SJSA1 (cell line): ENCODE measurements at regions not wholly inside any gene's neighbourhood (a gene's known extent, or its start where the extent isn't known, plus 50 kb on each side); places are given as distances from the start of the nearest gene placed in this dataset.

Experiments used
- DNase-seq, 2 experiments: peaks; one replicate each; pipeline ENCODE4 v3.0.0-alpha.2; 2015 to 2020; ENCODE audit warnings: low spot score in 2 of 2, low read depth in 1 of 2
- H3K27ac ChIP-seq: fragments of 250-450 bp; sonication (Bioruptor Pico); 2 replicates; pipeline ENCODE4 v1.5.1; 2020; ENCODE audit warnings: mild to moderate bottlenecking, moderate library complexity
- H3K27me3 ChIP-seq: fragments of 250-450 bp; sonication (Bioruptor Pico); replicated peaks from 2 replicates; pipeline ENCODE4 v1.5.1; 2020; ENCODE audit warnings: mild to moderate bottlenecking, moderate library complexity
- H3K36me3 ChIP-seq: fragments of 250-450 bp; sonication (Bioruptor Pico); 2 replicates; pipeline ENCODE4 v1.5.1; 2020; ENCODE audit warnings: mild to moderate bottlenecking
- H3K4me1 ChIP-seq: fragments of 250-450 bp; sonication (Bioruptor Pico); replicated peaks from 2 replicates; pipeline ENCODE4 v1.6.1; 2021; ENCODE audit warnings: mild to moderate bottlenecking
- H3K4me3 ChIP-seq: fragments of 250-450 bp; sonication (Bioruptor Pico); 2 replicates; pipeline ENCODE4 v1.5.1; 2020; ENCODE audit warnings: mild to moderate bottlenecking
- H3K9me3 ChIP-seq: fragments of 250-450 bp; sonication (Bioruptor Pico); replicated peaks from 2 replicates; pipeline ENCODE4 v1.5.1; 2020; ENCODE audit warnings: mild to moderate bottlenecking

DNA sequence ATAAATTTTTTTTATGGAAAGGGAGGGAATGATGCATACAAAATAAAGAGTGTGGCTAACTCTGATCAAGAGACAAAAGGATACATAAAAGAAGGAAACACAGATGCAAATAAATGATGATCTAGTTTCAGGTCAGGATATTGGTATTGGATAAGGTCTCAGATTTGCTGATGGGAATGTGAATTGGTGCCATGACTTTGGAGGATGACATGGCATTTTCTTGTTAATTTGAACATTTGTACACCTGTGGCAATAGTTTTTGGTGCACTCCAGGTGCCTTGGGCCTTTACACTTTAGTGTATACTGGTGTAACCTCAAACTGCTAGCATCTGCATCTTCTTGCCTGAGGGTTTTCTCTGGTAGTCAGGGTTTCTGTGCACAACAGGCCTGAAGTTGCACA lies 279.3 kb downstream of the TMEM121 start:
- Histone ChIP-seq H3K27me3 (no peaks in the 10 kb centered on the region), H3K27ac (no peak overlapping the region), H3K9me3 (no peaks in the 10 kb centered on the region; the same call in 1 of the 2 replicates), H3K36me3 (no peaks in the 10 kb centered on the region), H3K4me3 (no peak overlapping the region), H3K4me1 (no peaks in the 10 kb centered on the region)
- no peak for DNase-seq

DNA sequence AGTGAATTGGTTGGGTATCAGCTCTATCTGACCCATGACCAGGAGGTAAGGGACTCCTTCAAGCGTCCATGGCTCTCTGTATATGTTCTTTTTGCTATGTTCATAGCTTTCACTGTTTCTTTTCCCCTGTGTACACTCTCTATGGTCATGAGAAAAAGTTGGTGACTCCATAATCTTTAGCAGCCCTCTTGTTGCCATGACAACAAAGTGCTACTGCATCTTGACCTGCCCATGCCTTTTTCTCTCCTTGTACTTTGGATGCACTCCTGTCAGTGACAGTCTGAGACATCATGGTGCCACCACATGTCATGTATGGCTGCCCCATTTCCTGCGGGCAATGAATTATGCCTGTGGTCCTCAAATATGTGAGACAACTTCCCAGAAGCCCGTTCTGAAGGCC lies 280.2 kb downstream of the TMEM121 start:
- Histone ChIP-seq H3K36me3 (no peaks in the 10 kb centered on the region), H3K27me3 (no peaks in the 10 kb centered on the region), H3K9me3 (no peaks in the 10 kb centered on the region; the same call in 1 of the 2 replicates), H3K4me1 (no peaks in the 10 kb centered on the region), H3K27ac (no peak overlapping the region), H3K4me3 (no peak overlapping the region)
- no peak for DNase-seq

DNA sequence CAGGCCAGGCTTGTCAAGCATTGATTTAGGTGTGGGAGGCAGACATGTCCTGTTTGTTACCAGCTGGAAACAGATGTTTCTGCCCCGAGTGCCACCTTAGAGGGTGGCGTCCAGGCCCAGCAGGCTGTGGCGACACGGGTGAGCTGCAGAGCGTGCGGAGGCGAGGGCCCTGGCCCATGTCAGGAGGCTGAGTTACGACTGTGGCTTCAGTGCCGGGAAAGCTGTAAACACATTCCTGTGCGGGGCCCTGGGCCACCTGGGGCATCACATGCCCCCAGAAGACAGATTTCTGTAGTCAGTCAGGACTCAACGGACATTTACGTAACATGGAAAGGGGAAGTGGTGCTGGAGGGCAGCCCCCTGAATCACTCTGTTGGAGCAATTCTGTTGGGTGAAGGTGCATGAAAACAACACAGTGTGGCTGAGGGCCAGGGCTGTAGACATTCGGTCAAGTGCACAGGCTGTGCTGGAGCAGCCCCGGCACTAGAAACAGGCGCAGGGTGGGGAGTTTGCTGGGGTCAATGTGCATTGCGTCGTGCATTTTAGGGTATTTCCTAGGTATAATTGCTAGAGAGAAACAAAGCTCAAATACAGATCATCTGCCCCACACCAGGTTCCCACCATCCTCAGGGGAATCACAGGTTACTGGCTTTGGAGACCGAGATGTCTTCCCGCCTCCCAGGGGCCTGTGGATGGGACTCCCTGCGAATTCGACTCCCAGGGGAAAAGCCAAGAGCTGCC lies 291.8 kb downstream of the TMEM121 start:
- no peaks in the 10 kb centered on the region for H3K9me3 ChIP-seq
- H3K4me3 ChIP-seq, result no peak overlapping the region
- H3K36me3 ChIP-seq, result no peaks in the 10 kb centered on the region
- no peak for DNase-seq
- no peaks in the 10 kb centered on the region for H3K4me1 ChIP-seq
- no peak overlapping the region for H3K27ac ChIP-seq
- no peaks in the 10 kb centered on the region for H3K27me3 ChIP-seq

DNA sequence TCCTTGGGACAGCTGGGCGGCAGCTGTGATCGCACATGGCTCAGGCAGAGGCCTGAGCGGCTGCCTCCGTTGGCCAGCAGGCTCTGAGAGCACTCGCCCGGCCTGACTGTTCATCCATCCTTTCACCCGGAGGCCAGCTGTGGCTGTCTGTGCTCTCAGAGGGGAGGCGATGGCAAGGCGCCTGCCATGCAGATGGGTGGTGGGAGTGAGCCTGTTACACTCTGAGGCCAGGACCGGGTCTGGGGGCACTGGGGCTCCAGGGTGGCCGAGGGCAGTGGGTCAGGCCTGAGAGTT lies 292.3 kb downstream of the TMEM121 start:
- H3K4me3 ChIP-seq, result no peak overlapping the region
- no peaks in the 10 kb centered on the region for H3K9me3 ChIP-seq
- DNase-seq, result no peak
- H3K27me3 ChIP-seq, result no peaks in the 10 kb centered on the region
- no peaks in the 10 kb centered on the region for H3K36me3 ChIP-seq
- H3K4me1 ChIP-seq, result no peaks in the 10 kb centered on the region
- H3K27ac ChIP-seq, result no peak overlapping the region

DNA sequence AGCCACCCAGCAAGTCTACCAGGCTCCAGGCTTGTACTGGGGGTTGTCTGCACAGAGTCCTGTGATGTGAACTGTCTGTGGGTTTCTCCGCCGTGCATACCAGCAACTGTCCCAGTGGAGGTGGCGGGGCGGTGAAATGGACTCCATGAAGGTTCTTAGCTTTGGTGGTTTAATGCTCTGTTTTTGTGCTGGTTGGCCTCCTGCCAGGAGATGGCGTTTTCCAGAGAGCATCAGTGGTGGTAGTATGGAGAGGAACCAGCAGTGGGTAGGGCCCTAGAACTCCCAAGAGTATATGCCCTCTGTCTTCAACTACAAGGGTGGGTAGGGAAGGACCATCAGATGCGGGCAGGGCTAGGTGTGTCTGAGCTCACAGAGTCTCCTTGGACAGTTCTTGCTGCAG lies 303.8 kb downstream of the TMEM121 start:
- Histone ChIP-seq H3K36me3 (no peaks in the 10 kb centered on the region), H3K4me3 (no peak overlapping the region), H3K4me1 (no peaks in the 10 kb centered on the region), H3K27me3 (no peaks in the 10 kb centered on the region), H3K27ac (no peak overlapping the region), H3K9me3 (no peaks in the 10 kb centered on the region)
- DNase-seq, result no peak

DNA sequence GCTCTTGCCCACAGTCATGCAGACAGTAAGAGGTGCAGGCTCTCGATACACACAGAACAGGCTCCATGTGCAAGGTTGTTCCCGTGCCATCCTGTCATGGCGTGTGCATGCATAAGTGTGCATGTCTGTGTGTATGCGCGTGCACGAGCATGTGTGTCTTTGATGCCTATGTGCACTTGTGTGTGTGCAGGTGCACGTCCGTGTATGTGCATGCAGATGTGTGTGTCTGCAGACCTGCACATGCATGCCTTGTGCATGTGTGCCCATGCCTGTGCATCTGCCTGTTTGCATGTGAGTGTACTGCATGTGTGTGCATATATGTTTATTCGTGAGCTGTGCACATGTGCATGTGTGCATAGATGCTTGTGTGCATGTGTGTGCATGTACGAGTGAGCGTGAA lies 309.8 kb downstream of the TMEM121 start:
- no peak for DNase-seq
- H3K27ac ChIP-seq, result no peak overlapping the region
- no peaks in the 10 kb centered on the region for H3K4me1 ChIP-seq
- no peak overlapping the region for H3K4me3 ChIP-seq
- no peaks in the 10 kb centered on the region for H3K27me3 ChIP-seq
- no peaks in the 10 kb centered on the region for H3K36me3 ChIP-seq
- no peaks in the 10 kb centered on the region for H3K9me3 ChIP-seq

DNA sequence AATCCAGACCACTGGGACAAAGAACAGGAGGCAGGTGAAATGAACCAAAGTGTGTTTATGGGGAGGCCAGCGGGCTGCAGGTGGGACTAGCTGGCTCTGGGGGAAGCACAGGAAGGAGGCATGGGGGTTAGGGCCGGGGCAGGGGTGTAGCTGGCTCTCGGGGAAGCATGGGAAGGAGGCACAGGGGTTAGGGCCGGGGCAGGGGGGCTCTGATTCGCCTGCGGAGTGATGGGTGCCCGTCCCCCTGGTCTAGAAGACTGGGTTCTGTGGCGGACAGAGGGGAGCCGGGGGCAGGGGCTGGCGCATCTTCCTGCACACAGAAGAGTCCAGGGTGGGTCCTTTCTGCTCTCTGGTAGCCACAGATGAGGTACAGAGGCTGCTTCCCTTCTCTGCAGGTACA lies 310.3 kb downstream of the TMEM121 start:
- H3K27me3 ChIP-seq, result no peaks in the 10 kb centered on the region
- H3K27ac ChIP-seq, result no peak overlapping the region
- DNase-seq, result no peak
- no peaks in the 10 kb centered on the region for H3K36me3 ChIP-seq
- no peaks in the 10 kb centered on the region for H3K9me3 ChIP-seq
- no peaks in the 10 kb centered on the region for H3K4me1 ChIP-seq
- no peak overlapping the region for H3K4me3 ChIP-seq

DNA sequence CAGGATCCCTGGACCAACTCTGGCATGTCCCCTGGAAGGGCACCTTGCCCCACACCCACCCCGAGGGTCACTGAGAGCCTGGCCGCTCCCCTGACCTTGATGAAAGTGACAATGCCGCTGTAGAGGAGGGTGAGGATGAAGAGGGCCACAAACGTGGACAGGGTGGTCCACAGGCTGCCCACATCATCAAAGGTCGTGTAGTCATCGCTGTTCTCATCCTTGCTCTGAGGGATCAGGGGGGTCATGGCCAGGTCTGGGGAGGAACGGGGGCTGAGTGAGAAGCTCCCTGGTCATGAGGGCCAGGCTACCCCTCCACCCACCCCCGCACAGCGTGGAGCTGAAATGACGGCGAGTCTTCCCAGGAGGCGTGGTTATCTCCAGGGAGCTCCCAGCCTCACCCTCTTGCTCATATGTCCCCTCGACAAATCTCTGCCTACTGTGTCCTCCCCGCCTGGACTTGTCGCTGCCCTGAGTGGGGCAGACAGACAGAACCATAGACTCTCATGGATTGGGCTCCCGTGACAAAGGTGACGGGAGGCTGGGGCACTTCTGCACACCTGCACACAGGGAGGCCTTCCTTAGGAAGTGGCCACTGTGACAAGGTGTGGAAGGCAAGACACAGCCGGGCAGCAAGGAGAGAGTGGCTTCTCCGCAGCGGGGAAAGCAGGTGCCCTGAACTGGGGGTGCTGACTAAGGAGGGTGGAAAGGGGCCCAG lies 311.1 kb downstream of the TMEM121 start:
- Histone ChIP-seq H3K36me3 (no peaks in the 10 kb centered on the region), H3K9me3 (no peaks in the 10 kb centered on the region), H3K27ac (no peak overlapping the region), H3K27me3 (no peaks in the 10 kb centered on the region), H3K4me3 (no peak overlapping the region), H3K4me1 (no peaks in the 10 kb centered on the region)
- no peak for DNase-seq

DNA sequence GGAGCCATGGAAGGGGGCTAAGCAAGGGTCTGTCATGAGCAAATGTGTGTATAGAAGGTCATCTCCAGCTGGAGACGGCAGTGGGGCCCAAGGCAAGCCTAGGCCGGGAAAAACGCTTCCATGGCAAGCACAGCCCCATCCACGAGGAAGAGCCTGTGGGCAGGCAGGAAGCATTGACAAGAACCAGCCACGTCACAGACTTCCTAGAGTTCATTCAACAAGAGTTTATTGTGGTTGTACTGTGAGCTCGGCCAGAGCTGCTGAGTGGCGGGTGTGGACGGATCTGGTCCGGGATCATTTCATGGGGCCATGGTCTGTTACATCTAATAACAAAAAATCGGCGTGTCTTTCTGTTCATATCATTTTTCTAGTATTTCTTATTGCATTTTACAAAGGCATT lies 311.7 kb downstream of the TMEM121 start:
- no peak overlapping the region for H3K27ac ChIP-seq
- no peaks in the 10 kb centered on the region for H3K4me1 ChIP-seq
- no peaks in the 10 kb centered on the region for H3K36me3 ChIP-seq
- H3K4me3 ChIP-seq, result no peak overlapping the region
- H3K9me3 ChIP-seq, result no peaks in the 10 kb centered on the region
- no peaks in the 10 kb centered on the region for H3K27me3 ChIP-seq
- DNase-seq, result no peak

DNA sequence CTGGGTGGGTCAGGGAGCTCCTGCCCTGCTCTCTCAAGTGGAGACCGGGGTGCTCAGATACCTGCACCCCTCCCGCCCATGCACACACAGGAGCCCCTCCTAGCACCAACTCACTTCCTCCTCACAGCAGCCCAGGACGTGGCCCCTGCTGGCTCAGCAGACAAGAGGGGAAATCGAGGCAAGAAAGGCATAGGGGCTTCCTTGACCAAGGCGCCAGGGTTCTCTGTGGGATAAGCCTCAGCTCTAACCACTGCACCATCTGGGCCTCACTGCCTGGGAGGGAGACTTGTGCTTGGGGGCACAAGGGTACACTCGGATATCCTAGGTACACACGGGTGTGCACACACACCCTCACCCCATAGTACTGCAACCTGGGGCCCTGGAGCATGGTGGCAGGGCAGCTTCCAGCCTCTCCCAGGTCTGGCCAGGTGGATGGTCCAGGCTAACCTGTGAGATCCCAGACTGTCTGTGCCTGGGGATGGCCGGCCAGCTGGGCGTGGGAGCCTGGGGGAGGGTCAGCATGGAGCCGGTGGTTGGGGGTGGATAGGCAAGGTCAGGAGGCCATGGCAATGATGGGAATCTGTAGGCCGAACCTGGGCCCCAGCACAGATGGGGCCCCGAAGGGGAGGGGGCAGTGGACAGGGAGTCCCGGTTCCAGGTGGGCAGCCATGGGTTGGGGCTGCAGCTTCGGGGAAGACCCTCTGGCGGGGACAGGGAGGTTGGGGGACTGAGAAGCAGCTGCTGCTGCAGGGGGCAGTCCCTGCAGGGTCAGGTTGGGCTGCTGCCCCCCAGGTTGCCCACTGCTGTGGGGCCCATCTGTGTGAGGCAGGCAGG lies 312.4 kb downstream of the TMEM121 start:
- no peaks in the 10 kb centered on the region for H3K27me3 ChIP-seq
- no peaks in the 10 kb centered on the region for H3K9me3 ChIP-seq
- no peak for DNase-seq
- no peaks in the 10 kb centered on the region for H3K36me3 ChIP-seq
- H3K4me3 ChIP-seq, result no peak overlapping the region
- no peaks in the 10 kb centered on the region for H3K4me1 ChIP-seq
- no peak overlapping the region for H3K27ac ChIP-seq

DNA sequence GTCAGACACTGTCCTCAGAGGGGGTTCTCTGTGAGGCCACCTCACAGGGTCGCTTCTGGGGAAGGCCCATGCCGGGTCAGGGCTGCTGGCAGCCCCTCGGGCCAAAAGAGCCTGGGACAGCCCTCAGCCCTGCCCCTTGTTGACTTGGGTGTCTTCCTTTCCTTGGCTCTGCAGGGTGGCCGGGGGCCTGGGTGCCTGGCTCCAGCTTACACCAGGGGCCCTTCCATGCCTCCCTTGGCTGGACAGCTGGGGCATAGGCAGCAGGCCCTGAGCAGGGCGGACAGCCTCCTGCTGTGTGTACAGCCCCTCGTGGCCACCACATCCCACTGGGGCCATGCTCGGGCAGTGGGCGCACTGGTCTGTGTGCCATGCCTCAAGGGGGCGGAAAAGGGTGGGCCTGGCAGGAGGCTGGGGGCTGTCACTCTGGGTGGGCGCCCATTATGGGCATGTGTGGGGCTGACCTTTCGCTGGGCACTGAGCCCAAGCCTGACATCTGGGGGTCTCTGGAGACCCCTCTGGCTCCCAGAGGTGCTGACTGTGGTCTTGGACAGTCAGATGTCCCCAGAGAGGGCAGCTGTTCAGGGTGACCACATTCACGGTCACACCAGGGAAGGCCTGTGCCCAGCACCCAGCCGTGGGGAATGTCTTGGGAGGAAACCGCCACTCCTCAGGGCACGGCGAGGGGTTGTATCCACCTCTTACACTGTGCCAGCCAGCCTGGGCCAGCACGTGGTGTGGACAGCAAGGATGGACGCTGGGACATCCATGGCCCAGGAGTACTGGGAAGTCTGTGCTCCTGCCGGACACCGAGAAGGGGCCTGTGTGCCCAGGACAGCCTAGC lies 313.3 kb downstream of the TMEM121 start:
- Histone ChIP-seq H3K9me3 (no peaks in the 10 kb centered on the region), H3K4me3 (no peak overlapping the region), H3K4me1 (no peaks in the 10 kb centered on the region), H3K27me3 (no peaks in the 10 kb centered on the region), H3K36me3 (no peaks in the 10 kb centered on the region), H3K27ac (no peak overlapping the region)
- DNase-seq, result peak in 1 of 2 experiments; percentile 31

DNA sequence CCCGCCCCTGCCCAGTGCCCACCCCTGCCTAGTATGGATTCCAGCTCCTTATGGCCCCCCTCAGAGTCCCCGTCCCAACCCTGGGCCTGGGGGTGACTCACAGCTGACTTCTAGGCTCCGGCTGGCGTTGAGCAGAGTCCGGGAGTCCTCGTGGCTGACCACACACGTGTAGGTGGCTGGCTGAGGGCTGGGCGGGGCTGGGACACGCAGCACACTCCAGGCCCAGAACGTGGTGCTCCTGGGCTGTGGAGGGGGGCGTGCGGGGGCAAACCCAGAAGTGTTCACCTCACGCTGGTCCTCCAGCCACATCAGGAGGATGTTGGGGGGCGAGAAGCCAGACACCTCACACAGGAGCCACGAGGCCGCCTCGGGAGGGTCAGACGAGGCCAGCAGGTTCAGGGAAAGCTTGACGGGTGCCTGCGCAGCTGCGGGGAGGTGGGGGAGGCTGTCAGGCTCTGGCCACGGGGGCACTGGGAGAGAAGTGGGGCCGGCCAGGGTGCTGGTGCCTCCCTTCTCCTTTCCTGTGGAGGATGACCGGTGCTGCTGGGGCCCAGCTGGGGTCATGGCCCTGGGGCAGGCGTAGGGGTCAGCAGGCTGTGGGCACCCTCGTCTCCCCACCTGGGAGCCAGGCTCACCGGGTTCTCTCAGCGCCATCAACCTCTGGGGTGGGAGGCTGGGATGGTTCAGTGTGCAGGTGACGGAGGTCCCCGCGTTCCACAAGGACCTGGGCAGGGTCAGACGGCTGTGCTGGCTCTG lies 314.1 kb downstream of the TMEM121 start:
- H3K36me3 ChIP-seq, result no peaks in the 10 kb centered on the region
- H3K27ac ChIP-seq, result no peak overlapping the region
- peak in 1 of 2 experiments; percentile 34 for DNase-seq
- no peaks in the 10 kb centered on the region for H3K9me3 ChIP-seq
- H3K4me1 ChIP-seq, result no peaks in the 10 kb centered on the region
- H3K27me3 ChIP-seq, result no peaks in the 10 kb centered on the region
- no peak overlapping the region for H3K4me3 ChIP-seq
